ENCODE measurements at regions not wholly inside any gene's neighbourhood (a gene's known extent, or its start where the extent isn't known, plus 50 kb on each side); places are given as distances from the start of the nearest gene placed in this dataset.

- no peaks in the 10 kb centered on the region for H3K36me3 ChIP-seq
- no peaks in the 10 kb centered on the region for H3K4me1 ChIP-seq
- H3K4me3 ChIP-seq = no peak overlapping the region
- H3K27ac ChIP-seq = no peak overlapping the region
- no peak for TF ChIP-seq EP300 (IDR thresholded peaks at IDR 0.05)
- no peak for TF ChIP-seq POLR2A (IDR thresholded peaks at IDR 0.05)
- no peak for TF ChIP-seq CTCF (IDR thresholded peaks at IDR 0.05)
- TF ChIP-seq POLR2AphosphoS5 (IDR thresholded peaks at IDR 0.05) = no peak
- no peaks in the 10 kb centered on the region for H3K9me3 ChIP-seq
- 63% methylated on average over 1 of the region's 1 CpG for WGBS
- H3K27me3 ChIP-seq = no peaks in the 10 kb centered on the region
- no peak for DNase-seq (ENCODE audit: low spot score in 2 of 2)
These were observed 93.0 kb downstream of the ATP6V1G3 start for GRCh38 chr1:198447468-198447867.

- no peak for TF ChIP-seq POLR2A (IDR thresholded peaks at IDR 0.05)
- TF ChIP-seq CTCF (IDR thresholded peaks at IDR 0.05) = no peak
- no peak for TF ChIP-seq POLR2AphosphoS5 (IDR thresholded peaks at IDR 0.05)
- no peak for TF ChIP-seq EP300 (IDR thresholded peaks at IDR 0.05)
- no peaks in the 10 kb centered on the region for H3K9me3 ChIP-seq
- no peak overlapping the region for H3K27ac ChIP-seq
- no peak overlapping the region for H3K4me3 ChIP-seq
- H3K36me3 ChIP-seq = no peaks in the 10 kb centered on the region
- WGBS = 88% methylated on average over 3 of the region's 3 CpGs
- no peak for DNase-seq (ENCODE audit: low spot score in 2 of 2)
- H3K4me1 ChIP-seq = no peaks in the 10 kb centered on the region
- H3K27me3 ChIP-seq = no peaks in the 10 kb centered on the region
These were observed 94.6 kb downstream of the ATP6V1G3 start for GRCh38 chr1:198445872-198446271.

GRCh38 chr1:198444792-198445191, 95.7 kb downstream of the ATP6V1G3 start:
- H3K9me3 ChIP-seq = no peaks in the 10 kb centered on the region
- TF ChIP-seq POLR2A (IDR thresholded peaks at IDR 0.05) = no peak
- no peak for TF ChIP-seq EP300 (IDR thresholded peaks at IDR 0.05)
- TF ChIP-seq POLR2AphosphoS5 (IDR thresholded peaks at IDR 0.05) = no peak
- TF ChIP-seq CTCF (IDR thresholded peaks at IDR 0.05) = no peak
- no peak for DNase-seq (ENCODE audit: low spot score in 2 of 2)
- WGBS = 42% methylated on average over 1 of the region's 1 CpG
- H3K4me3 ChIP-seq = no peak overlapping the region
- no peaks in the 10 kb centered on the region for H3K27me3 ChIP-seq
- no peaks in the 10 kb centered on the region for H3K36me3 ChIP-seq
- H3K27ac ChIP-seq = no peak overlapping the region
- no peaks in the 10 kb centered on the region for H3K4me1 ChIP-seq

- TF ChIP-seq EP300 (IDR thresholded peaks at IDR 0.05) (no peak), CTCF (IDR thresholded peaks at IDR 0.05) (no peak), POLR2AphosphoS5 (IDR thresholded peaks at IDR 0.05) (no peak), POLR2A (IDR thresholded peaks at IDR 0.05) (no peak)
- peak overlapping the region; percentile 4 for H3K27ac ChIP-seq
- H3K4me3 ChIP-seq = no peak overlapping the region
- no peaks in the 10 kb centered on the region for H3K27me3 ChIP-seq
- WGBS = 70% methylated on average over 5 of the region's 5 CpGs
- H3K4me1 ChIP-seq = no peaks in the 10 kb centered on the region
- no peaks in the 10 kb centered on the region for H3K36me3 ChIP-seq
- H3K9me3 ChIP-seq = no peaks in the 10 kb centered on the region
- no peak for DNase-seq (ENCODE audit: low spot score in 2 of 2)
These were observed 96.9 kb downstream of the ATP6V1G3 start for GRCh38 chr1:198443365-198444233.

GRCh38 chr1:198440842-198441241, 99.6 kb downstream of the ATP6V1G3 start:
- WGBS = 76% methylated on average over 6 of the region's 6 CpGs
- Histone ChIP-seq H3K36me3 (no peaks in the 10 kb centered on the region), H3K27me3 (no peaks in the 10 kb centered on the region), H3K4me1 (no peaks in the 10 kb centered on the region), H3K27ac (no peak overlapping the region), H3K9me3 (no peaks in the 10 kb centered on the region), H3K4me3 (no peak overlapping the region)
- DNase-seq (ENCODE audit: low spot score in 2 of 2) = no peak
- TF ChIP-seq POLR2A (IDR thresholded peaks at IDR 0.05) (no peak), POLR2AphosphoS5 (IDR thresholded peaks at IDR 0.05) (no peak), EP300 (IDR thresholded peaks at IDR 0.05) (no peak), CTCF (IDR thresholded peaks at IDR 0.05) (no peak)
